Small intestine (tissue), 7 donors: ENCODE measurements at regions not wholly inside any gene's neighbourhood (a gene's known extent, or its start where the extent isn't known, plus 50 kb on each side); places are given as distances from the start of the nearest gene placed in this dataset.

ENCODE experiments used
- DNase-seq, 2 donors: peaks; one replicate each; pipeline versions ENCODE4 v3.0.0 to v3.0.0-alpha.2; 2013
- FAIRE-seq: peaks from 2 replicates; lab custom pipeline; 2012; peaks lifted over from hg19 to GRCh38; lab: Jason Lieb, UNC
- H3K27ac ChIP-seq, 3 donors: one replicate each; pipeline ENCODE4 v1.5.1; 2013; ENCODE audit warnings: low read length in 2 of 3, mild to moderate bottlenecking in 2 of 3, control low read depth in 1 of 3, inconsistent platforms in 1 of 3, low read depth in 1 of 3, moderate library complexity in 1 of 3
- H3K27me3 ChIP-seq, 3 donors: one replicate each; pipeline ENCODE4 v1.6.1; 2013; ENCODE audit warnings: low read length in 3 of 3, inconsistent platforms in 1 of 3; ENCODE audit not compliant: control insufficient read depth in 3 of 3, insufficient read depth in 3 of 3
- H3K36me3 ChIP-seq, 3 donors: one replicate each; pipeline ENCODE4 v1.6.1; 2013; ENCODE audit warnings: low read length in 3 of 3, inconsistent platforms in 1 of 3, low read depth in 1 of 3, mild to moderate bottlenecking in 1 of 3, moderate library complexity in 1 of 3; ENCODE audit not compliant: control insufficient read depth in 3 of 3, insufficient read depth in 2 of 3
- H3K4me1 ChIP-seq, 3 donors: one replicate each; pipeline ENCODE4 v1.6.1; 2013; ENCODE audit warnings: low read length in 2 of 3, inconsistent platforms in 1 of 3, low read depth in 1 of 3, mild to moderate bottlenecking in 1 of 3, moderate library complexity in 1 of 3; ENCODE audit not compliant: control insufficient read depth in 3 of 3, insufficient read depth in 2 of 3
- H3K4me3 ChIP-seq, 3 donors: one replicate each; pipeline ENCODE4 v1.5.1; 2013; ENCODE audit warnings: low read length in 3 of 3, control low read depth in 1 of 3, inconsistent platforms in 1 of 3, low read depth in 1 of 3, mild to moderate bottlenecking in 1 of 3, moderate library complexity in 1 of 3
- H3K9me3 ChIP-seq, 2 donors: one replicate each; pipeline ENCODE4 v1.6.1; 2013; ENCODE audit warnings: low read depth in 1 of 2, low read length in 1 of 2; ENCODE audit not compliant: control insufficient read depth in 2 of 2, insufficient read depth in 1 of 2
- WGBS, 3 donors: extraction: QIAGEN DNeasy Blood & Tissue Kit; methylation state at CpG; one replicate each; pipeline ENCODE4 v1.1.7; 2013; 5-methylcytosine and 5-hydroxymethylcytosine counted together
- donor health status: healthy with polysubstance abuse.
- donor health status: control.
- donor health status: control.
- donor health status: Bipolar disorder and iron deficiency.
- donor health status: healthy.

DNA sequence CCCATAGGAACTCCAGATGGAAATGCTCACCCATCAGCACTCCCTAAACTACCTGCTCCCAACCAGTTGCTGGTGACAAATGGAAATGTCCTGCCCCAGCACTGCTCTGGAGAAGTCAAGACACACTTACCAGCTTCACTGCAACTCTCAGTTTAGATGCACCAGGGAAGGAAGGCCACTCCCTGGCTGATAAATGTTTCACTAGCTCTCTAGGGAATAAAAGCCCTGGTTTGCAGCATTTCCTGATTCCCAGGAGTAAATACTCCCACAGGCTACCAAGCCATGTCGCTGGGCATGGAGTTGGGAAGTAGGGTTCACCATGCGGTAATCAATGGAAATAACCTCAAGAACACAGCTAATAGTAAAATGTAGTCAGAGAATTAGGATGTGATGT, 112.0 kb upstream of the NEO1 start:
- Histone ChIP-seq H3K4me1 (no peaks in the 10 kb centered on the region), H3K36me3 (no peaks in the 10 kb centered on the region), H3K27ac (no peak overlapping the region), H3K9me3 (no peaks in the 10 kb centered on the region), H3K27me3 (no peaks in the 10 kb centered on the region), H3K4me3 (no peak overlapping the region)
- FAIRE-seq (no peak), DNase-seq (peak; percentile 29 to 51)
- 57 to 74% (median 69%) methylated on average over 2 of the region's 2 CpGs for WGBS, 3 donors

DNA sequence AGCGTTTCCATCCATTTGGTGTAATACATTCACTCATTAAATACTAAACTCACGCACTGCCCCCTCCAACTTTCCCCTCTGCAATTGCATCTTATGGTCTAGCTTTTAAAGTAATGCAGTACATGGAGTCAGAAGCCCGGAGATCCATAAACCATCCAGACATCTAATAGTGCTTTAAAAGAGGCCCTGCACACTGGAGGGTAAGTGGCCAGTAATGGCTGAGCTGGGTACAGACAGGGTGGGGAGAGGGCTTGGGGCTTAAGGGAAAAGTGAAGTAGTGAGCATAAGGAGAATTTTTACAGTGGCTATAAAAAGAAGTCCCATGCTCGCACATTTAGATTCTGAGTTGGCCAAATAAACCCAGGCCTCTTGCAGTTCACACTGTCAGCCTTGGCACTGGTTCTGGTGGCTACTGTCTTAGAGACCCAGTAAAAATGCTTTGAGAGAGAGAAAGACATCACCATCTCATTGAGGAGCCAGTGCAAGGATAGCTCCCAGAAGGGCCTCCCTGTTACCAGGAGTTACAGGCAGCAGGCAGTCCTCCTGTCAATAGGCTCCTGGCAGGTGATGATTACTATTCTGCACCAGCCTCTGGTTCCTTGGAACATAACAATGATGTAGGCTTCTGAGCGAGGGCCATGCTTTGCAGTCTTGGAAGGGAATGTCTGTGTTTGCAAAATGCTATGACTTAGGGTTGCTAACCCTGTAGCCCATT, 112.6 kb upstream of the NEO1 start:
- Histone ChIP-seq H3K36me3 (no peaks in the 10 kb centered on the region), H3K27me3 (no peaks in the 10 kb centered on the region), H3K4me1 (no peaks in the 10 kb centered on the region), H3K9me3 (no peaks in the 10 kb centered on the region), H3K27ac (no peak overlapping the region), H3K4me3 (no peak overlapping the region)
- DNase-seq = no peak
- no peak for FAIRE-seq
- 77 to 86% (median 85%) methylated on average over 5 of the region's 5 CpGs for WGBS, 3 donors

DNA sequence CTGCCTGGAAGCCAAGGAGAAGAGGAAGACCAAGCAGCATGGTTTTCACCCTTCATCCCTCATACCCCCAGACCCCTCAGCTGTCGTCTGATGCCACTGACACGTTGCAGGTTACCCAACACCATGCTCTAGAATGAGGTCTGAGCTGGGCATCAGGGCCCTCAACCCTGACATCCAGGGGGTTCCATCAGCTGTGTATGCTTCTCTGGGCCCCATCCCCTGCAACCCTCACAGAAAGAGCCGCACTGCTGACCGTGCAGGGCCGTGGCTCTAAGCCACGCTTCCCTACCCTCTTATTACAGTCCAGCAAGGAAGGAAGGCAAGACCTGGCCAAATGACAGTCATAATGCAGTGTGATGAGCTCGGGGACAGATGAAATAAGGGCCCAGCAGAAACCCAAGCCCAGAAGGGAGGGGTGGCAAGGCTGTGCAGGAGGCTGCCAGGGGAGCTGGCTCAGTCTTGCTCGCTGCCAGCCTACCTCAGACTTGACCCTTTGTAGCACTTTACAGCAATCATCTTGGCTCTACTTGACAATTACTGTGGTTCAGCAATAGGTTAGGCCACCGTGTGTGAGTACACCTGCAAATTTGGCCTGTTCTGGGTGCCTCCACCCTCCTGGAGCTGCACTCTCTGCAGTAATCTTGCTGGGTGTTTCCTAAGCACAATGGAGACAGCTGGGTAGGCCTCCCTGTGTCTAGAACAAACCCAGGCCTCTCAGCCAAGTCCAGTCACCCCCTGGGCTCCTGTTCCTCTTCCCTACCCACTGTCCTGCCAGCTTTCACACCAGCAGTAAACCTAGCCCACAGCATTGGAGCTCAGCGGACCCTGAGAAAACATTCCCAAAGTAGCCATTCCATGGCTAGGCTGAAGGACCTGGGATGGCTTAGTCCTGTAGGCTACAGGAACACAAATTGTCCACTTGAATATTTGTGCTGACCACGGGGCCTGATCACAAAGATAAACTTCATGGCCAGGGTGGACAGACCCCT, 115.3 kb upstream of the NEO1 start:
- peaks cover 0 to 2% (median 0%) of the 10 kb centered on the region in 3 donors for H3K27me3 ChIP-seq
- WGBS, 3 donors = 79 to 87% (median 87%) methylated on average over 11 of the region's 11 CpGs
- no peak overlapping the region for H3K4me3 ChIP-seq
- no peak overlapping the region for H3K27ac ChIP-seq
- no peaks in the 10 kb centered on the region for H3K4me1 ChIP-seq
- DNase-seq (no peak), FAIRE-seq (no peak)
- H3K9me3 ChIP-seq = no peaks in the 10 kb centered on the region
- no peaks in the 10 kb centered on the region for H3K36me3 ChIP-seq

DNA sequence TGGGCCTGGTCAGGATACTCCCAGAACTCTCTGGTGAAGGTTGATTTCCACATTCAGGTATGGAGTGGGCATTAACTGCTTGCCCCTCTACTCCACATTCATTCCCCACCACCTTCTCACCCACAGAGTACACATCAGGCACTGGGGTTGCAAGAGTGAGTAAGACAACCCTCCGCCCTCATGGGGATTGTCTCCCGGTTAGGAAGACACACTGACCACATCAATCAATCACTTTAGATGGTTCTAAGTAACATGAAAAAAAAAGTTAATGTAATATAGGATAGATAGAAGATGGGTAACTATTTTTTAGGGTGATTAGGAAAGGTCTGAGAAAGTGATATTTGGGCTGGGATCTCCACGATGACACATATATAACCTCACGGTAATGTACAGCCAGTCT, 116.0 kb upstream of the NEO1 start:
- no peaks in the 10 kb centered on the region for H3K9me3 ChIP-seq
- H3K36me3 ChIP-seq = no peaks in the 10 kb centered on the region
- H3K27me3 ChIP-seq = peaks cover 0 to 2% (median 0%) of the 10 kb centered on the region in 3 donors
- DNase-seq (no peak), FAIRE-seq (no peak)
- no peak overlapping the region for H3K27ac ChIP-seq
- H3K4me3 ChIP-seq = no peak overlapping the region
- 91 to 95% (median 93%) methylated on average over 4 of the region's 4 CpGs for WGBS, 3 donors
- no peaks in the 10 kb centered on the region for H3K4me1 ChIP-seq

DNA sequence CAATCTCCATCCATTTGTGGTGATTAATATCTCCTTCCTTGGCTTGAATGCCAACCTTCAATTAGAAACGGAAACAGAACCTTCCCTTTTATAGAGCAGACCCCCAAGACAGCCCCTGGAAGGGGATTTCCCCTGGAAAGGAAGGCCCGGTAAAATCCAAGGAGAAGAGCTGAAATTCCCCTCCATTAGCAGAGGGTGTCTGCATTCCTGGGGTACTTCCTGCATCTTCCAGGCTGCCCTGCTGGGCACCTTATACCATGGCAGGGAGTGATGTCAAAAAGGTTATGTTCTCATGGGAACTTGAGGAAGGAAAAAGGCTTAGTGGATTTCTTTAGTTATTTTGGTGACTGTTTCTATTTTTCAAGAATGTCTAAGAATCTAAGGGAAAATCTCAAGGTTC, 116.7 kb upstream of the NEO1 start:
- FAIRE-seq (no peak), DNase-seq (no peak)
- H3K4me3 ChIP-seq = no peak overlapping the region
- no peak overlapping the region for H3K27ac ChIP-seq
- peaks cover 0 to 2% (median 0%) of the 10 kb centered on the region in 3 donors for H3K27me3 ChIP-seq
- WGBS, 3 donors = 53 to 64% (median 59%) methylated on average over 2 of the region's 2 CpGs
- H3K9me3 ChIP-seq = no peaks in the 10 kb centered on the region
- no peaks in the 10 kb centered on the region for H3K4me1 ChIP-seq
- H3K36me3 ChIP-seq = no peaks in the 10 kb centered on the region

DNA sequence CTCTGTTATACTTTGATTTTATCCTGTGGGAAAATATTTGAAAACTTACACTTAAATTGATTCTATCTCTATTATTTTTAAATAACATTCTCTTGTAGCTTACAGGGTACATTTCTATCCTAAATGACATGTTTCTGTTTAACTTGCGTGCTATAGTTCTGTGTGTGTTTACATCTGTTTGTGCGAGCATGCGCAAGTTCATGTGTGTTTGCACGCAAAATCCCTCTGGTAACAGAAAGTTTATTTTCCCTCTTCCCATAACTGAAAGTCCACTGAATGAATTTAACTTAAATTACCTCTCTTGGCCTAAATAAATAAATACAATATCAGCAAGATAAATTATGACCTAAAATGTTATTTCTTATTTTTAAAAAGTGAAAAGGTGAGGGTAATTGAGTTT, 117.3 kb upstream of the NEO1 start:
- WGBS, 3 donors = 82 to 97% (median 96%) methylated on average over 4 of the region's 4 CpGs
- DNase-seq (no peak), FAIRE-seq (no peak)
- H3K4me3 ChIP-seq = no peak overlapping the region
- H3K4me1 ChIP-seq = no peaks in the 10 kb centered on the region
- H3K27ac ChIP-seq = no peak overlapping the region
- H3K27me3 ChIP-seq = peaks cover 0 to 2% (median 0%) of the 10 kb centered on the region in 3 donors
- no peaks in the 10 kb centered on the region for H3K9me3 ChIP-seq
- H3K36me3 ChIP-seq = no peaks in the 10 kb centered on the region

DNA sequence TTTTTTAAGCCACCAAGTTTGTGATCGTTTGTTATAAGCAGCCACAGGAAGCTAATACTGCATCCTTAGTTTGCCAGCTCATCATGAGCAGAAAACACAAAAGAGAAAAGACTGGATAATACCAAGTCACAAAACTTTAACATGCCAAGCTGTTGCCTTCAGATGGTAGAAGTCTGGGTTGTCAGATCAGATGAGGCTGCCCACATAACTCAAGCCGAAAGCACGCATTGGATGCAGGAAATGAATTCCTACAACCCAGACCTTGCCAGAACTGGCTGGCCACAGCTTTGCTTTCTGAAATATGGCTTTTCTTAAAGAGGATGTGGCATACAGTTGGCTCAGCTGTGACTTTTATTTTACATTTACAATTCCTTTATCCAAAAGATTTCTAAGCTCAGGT, 118.3 kb upstream of the NEO1 start:
- WGBS, 3 donors = 60 to 68% (median 63%) methylated on average over 3 of the region's 3 CpGs
- FAIRE-seq (no peak), DNase-seq (no peak)
- Histone ChIP-seq H3K36me3 (no peaks in the 10 kb centered on the region), H3K9me3 (no peaks in the 10 kb centered on the region), H3K4me1 (no peaks in the 10 kb centered on the region), H3K4me3 (no peak overlapping the region), H3K27me3 (peaks cover 0 to 2% (median 0%) of the 10 kb centered on the region in 3 donors), H3K27ac (no peak overlapping the region)

DNA sequence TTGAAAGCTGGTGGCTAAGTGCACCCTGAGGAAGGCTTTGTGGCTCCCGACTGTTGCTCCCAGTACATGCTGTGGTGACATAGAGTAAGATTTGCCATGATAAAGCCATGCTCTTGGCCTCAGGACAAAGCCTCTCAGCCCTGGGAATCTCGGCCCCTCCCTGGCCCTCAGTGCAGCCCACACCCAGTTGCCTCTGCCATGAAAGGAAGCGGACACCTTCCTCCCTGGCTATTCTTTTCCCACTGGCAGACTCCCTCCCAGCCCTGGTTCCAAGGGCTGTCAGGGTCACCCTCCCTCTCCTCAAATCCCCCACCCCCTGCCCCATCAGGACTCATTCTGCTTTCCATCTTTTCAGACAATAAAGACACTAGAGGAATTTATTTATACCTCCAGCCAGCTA, 119.8 kb upstream of the NEO1 start:
- FAIRE-seq (no peak), DNase-seq (no peak)
- H3K9me3 ChIP-seq = no peaks in the 10 kb centered on the region
- H3K27me3 ChIP-seq = peaks cover 0 to 2% (median 0%) of the 10 kb centered on the region in 3 donors
- H3K4me1 ChIP-seq = no peaks in the 10 kb centered on the region
- WGBS, 3 donors = 85 to 94% (median 85%) methylated on average over 3 of the region's 3 CpGs
- no peak overlapping the region for H3K27ac ChIP-seq
- H3K4me3 ChIP-seq = no peak overlapping the region
- H3K36me3 ChIP-seq = no peaks in the 10 kb centered on the region
